NOMO-1 treated with DMSO at 0.1 percent for 48 hours (cell line): ENCODE measurements at regions not wholly inside any gene's neighbourhood (a gene's known extent, or its start where the extent isn't known, plus 50 kb on each side); places are given as distances from the start of the nearest gene placed in this dataset.
"Not testable (repeated sequence)": the region's sequence is repeated elsewhere in the genome, so short reads cannot be mapped to it uniquely, and the experiment has no call there.

Source experiments
- DNase-seq: peaks from one replicate; lab custom pipeline; 2025; ENCODE audit not compliant: unreplicated experiment; lab: John Stamatoyannopoulos, UW

DNA sequence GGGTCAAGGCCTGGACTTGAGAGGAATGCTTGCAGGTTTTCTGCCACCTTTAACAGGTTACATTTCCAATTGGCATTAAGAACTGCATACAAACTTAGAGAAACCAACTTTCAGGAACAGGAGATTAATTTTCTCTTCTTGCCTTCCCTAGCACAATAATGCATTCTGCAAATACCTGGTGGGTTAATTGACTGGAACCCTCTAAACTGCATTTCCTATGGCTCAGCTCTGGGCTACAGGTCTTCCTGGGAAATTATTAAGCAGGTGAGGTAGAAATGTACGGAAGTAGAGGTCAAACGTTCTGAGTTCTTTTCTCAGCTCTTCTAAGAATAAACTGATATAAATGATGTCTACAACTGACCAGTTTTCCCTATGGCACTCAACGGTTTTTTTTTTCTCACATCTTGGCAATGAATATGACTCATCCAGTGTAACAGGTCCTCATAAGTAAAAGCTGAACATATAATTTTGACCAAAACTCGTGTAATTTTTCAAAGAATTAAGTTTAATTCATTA, 144.9 kb upstream of the PELI2 start:
- no peak for DNase-seq

DNA sequence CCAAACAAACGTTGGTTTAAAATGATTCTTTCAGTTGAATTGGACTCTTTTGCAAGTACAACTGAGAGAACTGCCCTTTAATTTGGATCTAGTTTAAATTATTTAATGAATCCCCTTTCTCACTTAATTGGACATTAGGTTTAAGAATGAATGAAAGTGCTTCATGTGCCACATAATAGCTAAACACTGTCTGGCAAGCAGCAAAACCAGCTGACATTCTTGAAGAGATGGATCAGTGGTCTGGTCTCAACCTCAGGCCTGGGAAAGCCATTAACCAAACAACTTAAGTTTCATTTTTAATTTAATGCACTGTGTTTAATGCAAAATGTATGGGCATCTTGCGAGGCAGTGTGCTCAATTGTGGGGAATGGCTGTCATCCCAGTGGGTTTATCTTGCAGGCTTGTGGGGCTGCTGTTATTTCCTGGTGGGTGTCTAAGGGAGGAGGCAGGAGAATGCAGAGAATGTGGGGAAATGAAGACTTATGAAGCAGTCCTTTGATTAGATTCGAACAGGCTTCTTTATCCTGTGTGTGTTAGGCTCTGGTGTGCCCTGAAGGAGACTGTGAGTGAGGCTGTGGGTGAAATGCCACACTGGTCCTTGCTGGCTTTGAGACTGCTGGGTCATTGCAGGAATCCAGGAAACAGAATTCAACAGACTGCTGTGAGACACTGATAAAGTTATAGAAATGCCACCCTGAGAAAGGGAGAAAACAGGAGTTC, 144.1 kb upstream of the PELI2 start:
- DNase-seq: no peak

DNA sequence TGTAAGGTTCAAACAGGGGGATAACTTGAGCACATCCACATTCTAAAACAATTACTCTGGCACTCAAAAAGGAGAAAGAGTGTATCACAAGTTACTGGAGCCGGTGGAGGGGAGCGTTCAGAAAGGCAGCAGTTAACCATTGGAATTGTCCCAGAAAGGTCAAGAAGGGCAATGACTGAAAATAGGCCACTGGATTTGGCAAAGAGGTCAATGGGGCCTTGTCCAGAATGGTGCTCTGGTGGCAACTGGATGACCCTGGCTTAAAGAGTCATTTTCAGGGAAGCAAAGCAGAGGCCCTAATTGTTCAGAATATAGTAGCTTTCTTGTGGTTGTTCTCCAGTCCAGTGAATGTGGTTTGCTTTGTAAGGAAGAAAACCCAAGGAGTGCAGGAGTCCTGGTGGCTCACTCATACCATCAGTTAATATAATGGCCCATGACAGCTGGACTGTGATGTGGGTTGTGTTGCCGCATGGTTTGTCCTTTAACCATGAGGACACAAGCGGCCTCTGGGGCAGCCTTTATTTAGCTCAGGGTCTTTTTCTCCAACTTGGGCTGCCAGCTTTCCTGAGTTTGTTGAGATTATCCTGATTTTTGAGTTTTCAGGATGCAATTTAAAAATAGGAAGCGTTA, 142.8 kb upstream of the PELI2 start:
- DNase-seq: no peak

DNA sequence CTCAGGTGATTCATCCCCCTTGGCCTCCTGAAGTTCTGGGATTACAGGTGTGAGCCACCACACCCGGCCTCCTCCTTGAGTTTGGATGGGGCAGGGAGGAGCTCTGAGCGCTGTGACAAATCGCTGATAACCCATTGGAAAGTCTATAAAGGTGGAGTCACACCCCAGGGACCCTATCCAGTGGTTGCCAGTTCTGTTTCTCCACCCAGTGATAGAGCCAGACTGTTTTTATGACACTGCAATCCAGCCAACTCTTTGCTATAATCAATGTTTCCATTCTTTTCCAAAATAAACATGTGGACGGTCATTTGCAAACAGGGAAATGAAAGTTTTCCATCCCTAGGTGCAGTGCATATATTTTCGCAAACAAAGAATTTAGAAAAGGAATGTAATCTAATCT, 142.0 kb upstream of the PELI2 start:
- no peak for DNase-seq

GRCh38 chr14:55976655-55977054, 141.6 kb upstream of the PELI2 start:
- DNase-seq: no peak

DNA sequence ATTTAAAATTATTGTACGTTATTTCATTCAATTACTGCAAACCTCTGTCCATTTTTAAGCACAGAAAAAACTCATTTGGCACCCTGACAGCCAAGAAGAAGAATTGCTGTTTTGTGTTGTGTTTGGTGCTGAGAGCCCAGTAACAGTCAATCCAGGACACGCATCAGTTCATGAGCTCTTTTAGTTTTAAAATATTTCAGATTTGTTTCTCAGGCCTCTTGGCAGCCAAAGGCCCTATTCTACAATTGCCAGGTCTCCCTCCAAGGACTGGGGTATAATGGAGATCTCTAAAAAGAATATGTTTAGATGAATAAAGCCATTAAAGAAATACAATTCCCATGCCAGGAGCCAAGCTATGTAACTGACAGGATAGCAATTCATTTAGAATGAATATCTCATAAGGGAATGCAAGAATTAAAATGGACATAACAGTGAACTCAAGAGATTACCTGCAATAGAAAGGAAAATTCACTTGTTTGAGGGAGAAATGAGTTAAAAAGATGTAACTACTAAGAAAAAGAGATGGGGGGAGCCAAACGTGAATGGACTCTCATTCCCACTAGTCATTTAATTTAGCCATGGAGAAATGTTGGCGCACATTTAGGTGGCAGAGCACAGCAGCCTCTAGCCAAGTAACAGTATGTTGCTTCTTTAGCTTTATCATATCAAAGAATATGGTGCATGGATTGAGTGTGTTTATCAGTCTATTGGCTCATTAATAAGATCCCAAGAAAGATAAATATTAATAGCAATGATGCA, 140.6 kb upstream of the PELI2 start:
- DNase-seq: no peak

DNA sequence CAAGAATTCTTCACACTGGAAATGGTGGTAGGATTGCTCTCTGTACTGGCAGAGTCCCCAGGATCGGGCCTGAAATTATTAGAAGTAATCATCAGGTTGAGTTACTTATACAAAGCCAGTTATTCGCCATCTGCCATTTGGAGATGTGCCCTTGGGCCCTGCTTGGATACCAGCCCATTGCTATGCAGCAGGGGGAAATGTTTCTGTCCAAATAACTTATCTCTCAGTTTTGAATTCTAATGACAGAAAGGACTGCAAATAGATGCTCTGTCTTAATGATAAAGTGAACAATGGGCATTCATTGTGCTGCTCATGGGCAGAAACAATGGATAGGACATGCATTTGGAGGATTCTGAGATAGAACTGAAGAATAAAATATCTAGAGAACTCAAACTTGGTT, 139.1 kb upstream of the PELI2 start:
- DNase-seq: no peak

GRCh38 chr14:55979781-55980180, 138.4 kb upstream of the PELI2 start:
- no peak for DNase-seq

GRCh38 chr14:55980970-55981369, 137.2 kb upstream of the PELI2 start:
- no peak for DNase-seq

- no peak for DNase-seq
Measured at GRCh38 chr14:55986069-55986468, 132.1 kb upstream of the PELI2 start.

DNA sequence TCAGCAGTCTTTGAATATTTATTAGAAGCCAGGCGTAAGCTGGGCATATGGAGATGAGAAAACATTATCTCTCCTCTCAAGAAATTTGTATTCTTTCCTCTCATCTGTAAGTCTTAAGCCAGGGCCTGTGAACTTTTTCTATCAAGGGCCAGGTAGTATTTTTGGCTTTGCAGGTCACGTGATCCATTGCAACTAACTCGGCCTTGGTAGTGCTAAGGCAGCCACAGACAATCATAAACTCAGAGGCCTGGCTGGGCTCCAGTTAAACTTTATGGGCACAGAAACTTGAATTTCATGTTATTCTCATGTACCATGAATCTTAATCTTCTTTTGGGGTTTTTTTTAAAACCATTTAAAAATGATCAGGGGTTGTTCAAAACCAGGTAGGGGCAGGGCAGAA, 117.4 kb upstream of the PELI2 start:
- DNase-seq: no peak

DNA sequence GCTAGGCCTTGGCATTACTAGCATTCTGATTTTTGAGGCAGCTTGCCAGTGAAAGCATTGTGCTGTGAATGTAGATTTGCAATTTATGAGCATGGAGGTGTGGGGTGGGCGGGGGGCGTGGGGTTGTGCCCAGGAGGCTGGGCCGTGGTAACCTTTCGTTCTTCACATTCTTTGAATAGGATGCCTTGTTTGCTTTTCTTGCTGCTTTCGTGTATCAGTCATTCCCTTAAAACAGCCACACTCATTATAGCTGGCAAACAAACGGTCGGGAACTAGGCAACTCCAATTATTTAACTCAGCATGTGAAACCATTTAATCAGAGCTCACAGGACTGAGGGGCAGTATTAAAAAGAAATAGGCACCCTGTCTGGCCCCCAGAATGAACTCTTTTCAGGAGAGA, 115.9 kb upstream of the PELI2 start:
- no peak for DNase-seq

GRCh38 chr14:56002876-56003625, 115.2 kb upstream of the PELI2 start:
- DNase-seq: no peak

DNA sequence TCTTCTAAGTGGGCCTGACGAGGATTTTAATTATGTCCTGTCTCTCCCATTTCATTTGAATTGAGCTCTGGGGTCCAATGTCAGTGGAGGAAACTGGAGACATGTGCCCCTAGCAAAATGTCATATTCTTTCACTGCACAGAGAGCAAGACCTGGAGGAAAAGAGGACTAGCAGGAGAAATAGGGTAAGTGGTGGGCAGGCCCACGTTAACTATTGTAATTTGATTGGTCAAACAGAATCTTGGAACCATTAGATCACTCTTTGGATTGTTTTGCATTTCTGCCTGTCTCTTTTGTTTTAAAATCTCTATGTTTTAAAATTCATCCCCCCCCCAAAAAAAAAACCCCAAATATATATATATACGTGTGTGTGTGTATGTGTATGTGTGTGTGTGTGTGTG, 113.9 kb upstream of the PELI2 start:
- DNase-seq: no peak

- DNase-seq: peak; percentile 89
Measured at GRCh38 chr14:56004786-56005185, 113.4 kb upstream of the PELI2 start.

- no peak for DNase-seq
Measured at GRCh38 chr14:56005191-56006053, 112.8 kb upstream of the PELI2 start.

DNA sequence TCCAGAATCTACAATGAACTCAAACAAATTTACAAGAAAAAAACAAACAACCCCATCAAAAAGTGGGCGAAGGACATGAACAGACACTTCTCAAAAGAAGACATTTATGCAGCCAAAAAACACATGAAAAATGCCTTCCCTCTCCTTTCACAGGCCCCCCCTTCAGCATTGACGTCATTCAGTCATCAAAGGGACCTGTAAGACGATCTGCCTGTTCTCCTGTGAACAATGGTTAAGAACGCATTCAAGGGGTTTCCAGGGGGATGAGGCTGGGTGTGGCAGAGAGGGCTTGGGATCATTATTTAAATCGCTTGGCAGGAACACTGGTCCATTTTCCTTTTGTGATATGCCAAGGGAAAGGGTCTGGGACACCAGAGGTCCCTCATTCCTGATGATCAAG, 110.7 kb upstream of the PELI2 start:
- DNase-seq: not testable (repeated sequence)

GRCh38 chr14:56008150-56008549, 110.1 kb upstream of the PELI2 start:
- DNase-seq: peak; percentile 72

DNA sequence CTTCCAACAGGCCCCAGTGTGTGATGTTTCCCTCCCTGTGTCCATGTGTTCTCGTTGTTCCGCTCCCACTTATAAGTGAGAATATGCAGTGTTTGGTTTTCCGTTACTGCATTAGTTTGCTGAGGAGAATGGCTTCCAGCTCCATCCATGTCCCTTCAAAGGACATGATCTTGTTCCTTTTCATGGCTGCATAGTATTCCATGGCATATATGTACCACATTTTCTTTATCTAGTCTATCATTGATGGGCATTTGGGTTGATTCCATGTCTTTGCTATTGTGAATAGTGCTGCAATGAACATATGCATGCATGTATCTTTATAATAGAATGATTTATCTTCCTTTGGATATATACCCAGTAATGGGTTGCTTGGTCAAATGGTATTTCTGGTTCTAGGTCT, 109.5 kb upstream of the PELI2 start:
- DNase-seq: not testable (repeated sequence)

DNA sequence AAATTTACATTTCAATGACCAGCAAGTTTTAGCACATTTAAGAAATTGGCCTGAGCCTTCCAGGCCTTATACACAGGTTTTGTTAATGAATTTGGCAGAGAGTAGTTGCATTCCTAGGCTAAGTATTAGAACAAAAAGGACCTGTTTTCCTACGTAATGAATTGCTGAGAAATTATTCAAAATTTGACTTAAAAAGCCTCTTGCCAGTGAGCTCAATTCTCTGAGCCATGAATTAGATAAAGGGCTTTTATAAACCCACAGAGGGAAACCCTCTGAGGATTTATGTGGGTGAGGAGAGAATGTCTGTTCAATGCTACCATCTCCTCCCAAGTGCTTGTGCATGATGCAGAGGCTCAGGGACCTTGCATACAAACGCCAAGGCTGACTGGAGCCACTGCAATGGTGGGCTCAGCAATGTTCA, 94.5 kb upstream of the PELI2 start:
- DNase-seq: no peak
